Fibroblast of lung (primary cell): ENCODE measurements at regions not wholly inside any gene's neighbourhood (a gene's known extent, or its start where the extent isn't known, plus 50 kb on each side); places are given as distances from the start of the nearest gene placed in this dataset.

Experiments
- CTCF ChIP-seq, 2 donors: IDR thresholded peaks in 1 of 2; conservative IDR thresholded peaks in 1 of 2; 1 replicate in 1 of 2; 2 replicates in 1 of 2; pipeline ENCODE4 v1.5.1; 2011 to 2012; ENCODE audit warnings: low read length in 2 of 2, control low read depth in 1 of 2, inconsistent platforms in 1 of 2, low read depth in 1 of 2, mild to moderate bottlenecking in 1 of 2
- EZH2 ChIP-seq: IDR thresholded peaks from 2 replicates; pipeline ENCODE4 v1.5.1; 2012; ENCODE audit warnings: low read length, control low read depth, mild to moderate bottlenecking; ENCODE audit errors: missing control alignments

DNA sequence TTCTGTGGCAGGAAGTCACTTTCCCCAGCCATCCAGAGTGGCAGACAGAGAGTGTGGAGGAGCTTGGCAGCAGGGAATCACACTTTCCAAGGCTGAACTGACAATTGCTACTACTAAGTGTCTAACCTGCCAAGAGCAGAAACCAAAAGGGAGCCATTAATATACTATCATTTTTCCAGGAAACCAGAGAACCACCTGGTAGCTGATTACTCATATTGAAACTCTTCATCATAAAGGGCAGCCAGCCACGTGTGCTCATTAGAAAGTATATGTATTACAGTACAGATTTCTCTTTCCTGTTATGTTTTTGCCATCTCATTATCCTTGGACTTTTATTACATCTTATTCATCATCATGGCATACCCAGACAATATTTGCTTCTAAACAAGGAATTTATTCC is 374.9 kb downstream of the GXYLT1 start:
- TF ChIP-seq CTCF (conservative IDR thresholded peaks at IDR 0.05 in 1 of 2, IDR thresholded peaks at IDR 0.05 in 1 of 2; ENCODE audit: low read depth in 1 of 2, low read length in 2 of 2) (no peak), EZH2 (no peak)
